Fibroblast of lung (primary cell): ENCODE measurements at regions not wholly inside any gene's neighbourhood (a gene's known extent, or its start where the extent isn't known, plus 50 kb on each side); places are given as distances from the start of the nearest gene placed in this dataset.

Experiments used
- CTCF ChIP-seq, 2 donors: IDR thresholded peaks in 1 of 2; conservative IDR thresholded peaks in 1 of 2; 1 replicate in 1 of 2; 2 replicates in 1 of 2; pipeline ENCODE4 v1.5.1; 2011 to 2012; ENCODE audit warnings: low read length in 2 of 2, control low read depth in 1 of 2, inconsistent platforms in 1 of 2, low read depth in 1 of 2, mild to moderate bottlenecking in 1 of 2
- EZH2 ChIP-seq: IDR thresholded peaks from 2 replicates; pipeline ENCODE4 v1.5.1; 2012; ENCODE audit warnings: low read length, control low read depth, mild to moderate bottlenecking; ENCODE audit errors: missing control alignments

GRCh38 chr9:107710546-107710945 lies 221.0 kb upstream of the KLF4 start:
- no peak for TF ChIP-seq CTCF (conservative IDR thresholded peaks at IDR 0.05 in 1 of 2, IDR thresholded peaks at IDR 0.05 in 1 of 2; ENCODE audit: low read depth in 1 of 2, low read length in 2 of 2)
- no peak for TF ChIP-seq EZH2
